HG02571 (cell line): ENCODE measurements at regions not wholly inside any gene's neighbourhood (a gene's known extent, or its start where the extent isn't known, plus 50 kb on each side); places are given as distances from the start of the nearest gene placed in this dataset.
"Not testable (repeated sequence)": the region's sequence is repeated elsewhere in the genome, so short reads cannot be mapped to it uniquely, and the experiment has no call there.

Source experiments
- ATAC-seq: cut with Tn5 transposase; IDR thresholded peaks from one replicate; pipeline ENCODE4 v1.9.1; 2021; ENCODE audit warnings: mild to moderate bottlenecking, moderate library complexity; ENCODE audit not compliant: unreplicated experiment

DNA sequence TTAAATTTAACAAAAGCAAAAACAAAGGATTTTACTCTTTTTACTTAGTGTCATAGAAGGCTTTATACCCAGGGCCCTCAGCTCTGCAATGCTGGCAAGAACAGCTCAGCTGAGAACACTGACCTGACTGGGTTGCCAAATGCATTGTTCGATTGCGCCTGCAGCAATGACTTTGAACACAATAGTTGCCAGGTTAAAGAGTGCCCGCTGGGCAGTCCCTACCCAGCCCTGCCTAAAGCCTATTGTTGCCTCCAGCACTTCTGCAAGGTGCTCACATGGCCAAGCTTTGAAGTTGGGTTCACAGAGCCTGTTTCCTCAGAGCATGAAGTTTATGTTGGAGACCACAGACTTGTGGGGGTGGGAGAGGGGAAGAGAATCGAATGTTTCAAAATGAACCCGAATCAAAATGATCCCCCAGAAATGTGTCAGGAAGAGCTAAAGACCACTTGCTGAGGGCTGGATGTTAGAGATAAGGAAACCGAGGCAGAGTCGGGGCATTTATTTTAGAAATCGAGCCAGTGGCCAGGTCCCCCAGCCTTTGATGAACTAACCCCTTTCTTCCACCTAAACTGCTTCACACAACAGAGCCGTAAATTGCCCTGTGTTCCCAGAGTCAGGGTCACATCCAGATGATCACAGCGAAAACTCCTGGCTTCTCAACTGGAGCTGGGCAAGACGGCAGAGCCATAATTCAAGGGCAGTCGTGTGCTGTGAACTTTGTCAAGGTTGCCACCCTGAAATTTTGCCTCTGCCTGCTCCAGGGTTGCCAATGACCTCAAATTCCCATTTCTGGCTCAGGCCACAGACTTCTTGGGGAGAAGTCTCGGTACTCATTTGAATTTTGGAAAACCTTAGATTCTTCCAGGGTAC is 55.0 kb downstream of the FOXA2 start:
- ATAC-seq, result no peak

DNA sequence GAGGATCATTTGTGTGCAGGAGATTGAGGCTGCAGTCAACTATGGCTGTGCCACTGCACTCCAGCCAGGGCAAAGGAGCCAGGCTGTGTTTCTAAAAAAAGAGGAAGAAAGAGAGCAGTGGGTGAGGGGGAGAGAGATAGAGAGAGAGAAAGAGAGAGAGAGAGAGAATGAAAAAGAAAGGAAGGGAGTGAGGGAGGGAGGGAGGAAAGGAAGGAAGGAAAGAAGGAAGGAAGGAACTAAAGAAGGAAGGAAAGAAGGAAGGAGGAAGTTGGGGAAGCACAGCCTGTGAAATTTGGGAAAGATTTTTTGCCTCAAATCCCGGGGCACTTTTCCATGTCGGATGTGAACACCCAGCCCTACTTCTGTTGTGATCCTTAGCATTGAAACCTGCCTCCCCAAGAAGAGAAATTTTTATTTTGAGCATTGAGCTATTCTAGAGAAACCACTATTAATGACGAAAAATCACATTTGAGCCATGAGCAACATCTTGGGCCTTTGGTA is 57.8 kb downstream of the FOXA2 start:
- ATAC-seq, result no peak

DNA sequence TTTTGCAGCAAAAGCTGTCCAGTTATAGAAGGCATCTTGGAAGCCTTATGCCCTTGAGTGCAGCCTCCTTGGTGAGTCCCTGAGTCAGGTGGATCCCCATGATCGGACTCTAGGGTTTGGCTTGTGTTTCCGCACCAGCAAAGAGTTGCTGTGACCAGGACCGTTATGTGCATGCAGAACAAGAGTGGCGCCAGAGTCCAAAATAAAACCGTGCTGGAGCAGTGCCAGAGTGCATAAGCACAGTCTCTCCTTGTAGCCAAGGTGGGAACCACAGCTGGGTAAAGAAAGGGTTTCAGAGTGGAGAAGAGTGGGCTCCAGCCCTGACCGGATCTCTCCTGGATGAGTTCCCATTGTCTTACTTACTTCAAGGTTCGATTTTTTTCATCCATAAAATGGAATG is 58.6 kb downstream of the FOXA2 start:
- no peak for ATAC-seq

DNA sequence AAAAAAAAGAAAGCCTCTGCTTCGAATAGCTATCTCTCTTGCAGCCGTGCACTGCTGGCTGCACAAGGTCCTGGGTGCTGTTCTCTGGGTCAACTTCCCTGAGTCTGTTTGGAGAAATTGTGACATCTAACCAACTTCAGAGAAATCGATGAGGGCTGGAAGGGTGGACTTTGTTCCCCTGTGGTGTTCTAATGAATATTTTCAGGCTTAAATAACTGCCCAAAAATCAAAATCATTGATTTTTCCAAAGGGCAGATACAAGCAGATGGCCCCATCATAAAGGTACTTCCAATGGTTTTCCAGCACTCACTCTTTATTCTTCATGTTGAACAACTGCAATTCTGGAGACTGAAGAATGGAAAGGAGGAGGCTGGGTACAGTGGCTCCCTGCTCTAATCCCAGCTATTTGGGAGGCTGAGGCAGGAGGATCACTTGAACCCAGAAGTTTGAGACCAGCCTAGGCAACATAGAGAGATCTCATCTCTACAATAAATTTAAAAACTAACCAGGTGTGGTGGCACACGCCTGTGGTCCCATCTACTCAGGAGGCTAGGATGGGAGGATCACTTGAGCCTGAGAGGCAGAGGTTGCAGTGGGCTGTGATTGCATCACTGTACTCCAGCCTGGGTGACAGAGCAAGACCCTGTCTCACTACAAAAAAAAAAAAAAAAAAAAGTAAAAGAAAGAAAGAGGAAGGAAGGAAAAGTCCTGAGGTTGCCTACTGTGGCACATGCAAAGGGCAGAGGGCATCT is 59.1 kb downstream of the FOXA2 start:
- ATAC-seq, result no peak

DNA sequence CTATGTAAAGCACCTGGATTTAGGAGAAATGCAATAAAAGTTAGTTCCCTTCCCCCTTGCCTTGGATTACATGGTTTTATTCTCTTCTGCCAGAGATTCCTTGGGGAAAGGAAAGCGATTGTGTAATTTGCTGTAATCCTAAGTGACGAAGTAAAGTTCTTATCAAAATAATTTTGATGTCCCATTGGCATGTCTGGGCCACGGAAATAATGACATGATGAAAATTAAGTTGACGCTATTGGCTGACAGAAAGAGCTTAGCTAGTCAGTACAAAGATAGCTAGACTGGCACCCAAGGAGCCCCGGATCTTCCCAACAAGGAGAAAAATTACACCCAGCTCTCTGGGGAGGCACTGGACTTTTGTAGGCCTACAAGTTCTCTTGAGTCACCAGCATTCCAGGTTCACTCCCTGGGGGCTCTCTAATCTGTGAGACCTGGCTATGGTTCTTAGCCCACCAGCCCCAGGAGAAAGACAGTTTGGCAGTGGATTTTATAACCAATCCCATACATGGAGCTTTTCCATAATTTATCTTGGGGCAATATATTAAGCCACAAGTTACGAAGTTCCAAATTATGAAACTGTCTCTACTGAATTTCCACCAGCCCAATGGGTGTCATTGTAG is 59.9 kb downstream of the FOXA2 start:
- no peak for ATAC-seq

DNA sequence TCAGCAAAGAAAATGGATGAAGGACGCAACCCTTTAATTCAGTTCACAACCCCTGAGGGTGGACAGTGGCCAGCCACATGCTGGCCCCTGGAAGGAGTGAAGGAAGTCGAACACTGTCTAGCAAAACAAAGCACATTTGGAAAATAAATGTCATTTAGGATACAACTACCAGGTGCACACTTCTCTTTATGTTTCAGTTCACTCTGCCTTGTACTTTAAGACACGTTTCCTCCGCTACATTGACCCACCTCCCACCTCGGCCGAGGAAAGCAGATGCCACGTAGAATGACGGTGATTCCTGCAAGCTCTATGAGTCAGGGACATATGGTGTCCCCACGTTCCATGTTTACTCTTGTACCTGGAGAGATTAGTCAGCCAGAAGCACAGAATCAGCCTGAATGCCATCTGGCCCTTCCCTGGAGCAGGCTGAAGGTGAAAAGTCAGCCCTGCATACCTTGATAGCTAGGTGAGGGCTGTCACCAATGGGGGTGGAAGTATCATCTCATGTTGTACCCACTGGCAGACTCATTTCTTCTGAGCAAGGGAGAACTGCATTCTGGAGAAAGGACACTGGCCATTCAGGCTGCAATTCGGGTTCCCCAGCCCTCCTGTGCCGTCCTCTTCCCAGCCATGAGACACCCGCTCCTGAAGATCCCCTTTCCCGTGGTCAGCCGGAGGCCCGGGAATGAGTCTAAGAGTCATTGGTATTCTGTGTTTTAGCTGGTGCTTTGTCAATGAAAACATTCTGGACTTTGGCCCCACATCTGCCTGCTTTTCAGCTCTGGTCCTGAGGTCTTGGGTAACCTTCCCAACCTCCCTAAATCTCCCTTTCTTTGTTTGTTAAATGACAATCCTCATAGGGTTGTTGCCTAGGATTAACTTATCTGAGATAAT is 60.6 kb downstream of the FOXA2 start:
- no peak for ATAC-seq

DNA sequence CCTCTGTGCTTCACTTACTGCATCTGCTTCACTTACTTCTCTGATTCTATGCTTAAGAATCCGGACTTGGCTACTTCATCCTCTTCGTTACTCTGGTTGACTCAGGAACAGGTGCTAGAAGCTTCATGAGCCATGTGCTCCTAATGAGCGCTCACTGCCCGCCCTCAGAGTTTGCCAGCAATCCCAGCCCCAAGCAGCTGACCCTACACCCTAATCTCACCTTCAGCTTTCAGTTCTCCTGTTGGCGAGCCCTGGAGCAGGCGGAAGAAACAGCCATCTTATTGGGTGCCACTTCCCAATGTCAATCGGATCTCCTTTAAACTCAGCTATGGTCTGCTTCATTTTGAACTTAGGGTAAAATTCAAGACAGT is 61.3 kb downstream of the FOXA2 start:
- no peak for ATAC-seq

DNA sequence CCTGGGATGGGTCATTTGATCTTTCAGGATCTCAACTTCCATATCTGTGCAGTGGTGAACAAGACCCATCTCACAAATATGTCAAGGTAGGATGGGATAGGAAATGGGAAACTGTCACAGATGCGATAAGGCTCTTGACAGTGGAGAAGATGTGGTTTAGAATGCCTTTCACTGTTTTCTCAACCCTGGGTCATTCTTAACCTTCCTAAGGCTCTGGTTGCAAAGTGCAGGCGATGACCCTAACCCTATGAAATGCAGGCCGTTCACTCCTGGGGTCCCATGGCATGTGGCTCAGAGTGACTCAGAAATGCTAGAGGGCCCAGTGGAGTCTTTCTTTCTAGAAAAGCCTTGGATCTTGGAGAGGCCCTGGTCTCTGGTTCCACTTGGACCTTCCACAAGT is 61.7 kb downstream of the FOXA2 start:
- no peak for ATAC-seq

DNA sequence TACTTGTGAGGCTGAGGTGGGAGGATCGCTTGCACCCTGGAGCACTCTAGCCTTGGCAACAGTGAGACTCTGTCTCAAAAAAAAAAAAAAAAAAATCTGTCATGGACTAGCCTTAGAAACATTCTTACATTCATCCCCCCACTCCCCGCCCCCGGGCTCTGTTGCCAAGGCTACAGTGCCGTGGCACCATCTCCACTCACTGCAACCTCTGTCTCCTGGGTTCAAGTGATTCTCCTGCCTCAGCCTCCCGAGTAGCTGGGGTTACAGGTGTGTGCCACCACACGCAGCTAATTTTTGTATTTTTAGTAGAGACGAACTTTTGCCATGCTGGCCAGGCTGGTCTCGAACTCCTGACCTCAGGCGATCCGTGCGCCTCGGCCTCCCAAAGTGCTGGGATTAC is 62.4 kb downstream of the FOXA2 start:
- not testable (repeated sequence) for ATAC-seq

DNA sequence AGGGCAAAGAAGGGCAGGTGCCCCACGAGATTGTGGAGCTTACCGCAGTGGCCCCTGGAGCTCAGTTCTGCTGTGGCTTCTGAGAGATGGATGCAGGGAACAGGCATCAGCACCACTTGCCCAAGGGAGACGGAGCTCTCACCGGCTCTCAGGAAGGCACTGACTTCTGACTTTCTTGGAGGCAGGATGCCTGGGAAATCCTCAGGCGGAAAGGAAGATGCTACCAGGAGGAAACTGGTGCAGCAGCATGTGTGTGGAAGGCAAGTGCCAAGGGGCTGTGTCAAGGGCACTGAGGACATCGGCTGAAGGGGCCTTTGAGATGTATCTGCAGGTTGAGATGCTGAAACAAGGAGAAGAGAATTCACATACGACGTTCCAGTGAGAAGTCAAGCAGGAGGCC is 64.0 kb downstream of the FOXA2 start:
- ATAC-seq, result no peak

DNA sequence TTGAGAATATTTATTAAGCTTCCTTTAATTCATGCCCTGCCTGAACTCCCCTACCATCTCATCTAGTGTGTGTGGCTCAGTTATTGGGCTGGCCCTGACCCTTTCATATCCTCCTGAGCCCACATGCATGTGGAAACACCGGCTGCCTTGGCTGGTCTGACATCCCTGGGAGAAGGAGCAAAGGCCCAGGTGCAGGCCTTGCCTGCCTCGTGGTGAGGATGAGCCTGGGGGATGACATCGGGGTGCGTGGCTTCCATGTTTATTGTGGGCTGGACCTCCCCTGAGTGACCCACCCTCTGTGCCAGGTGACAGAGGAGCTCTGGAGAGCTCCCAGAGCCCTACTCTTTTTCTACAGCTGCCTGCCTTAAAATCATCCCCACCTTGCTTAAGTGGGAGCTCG is 69.1 kb downstream of the FOXA2 start:
- ATAC-seq, result no peak

DNA sequence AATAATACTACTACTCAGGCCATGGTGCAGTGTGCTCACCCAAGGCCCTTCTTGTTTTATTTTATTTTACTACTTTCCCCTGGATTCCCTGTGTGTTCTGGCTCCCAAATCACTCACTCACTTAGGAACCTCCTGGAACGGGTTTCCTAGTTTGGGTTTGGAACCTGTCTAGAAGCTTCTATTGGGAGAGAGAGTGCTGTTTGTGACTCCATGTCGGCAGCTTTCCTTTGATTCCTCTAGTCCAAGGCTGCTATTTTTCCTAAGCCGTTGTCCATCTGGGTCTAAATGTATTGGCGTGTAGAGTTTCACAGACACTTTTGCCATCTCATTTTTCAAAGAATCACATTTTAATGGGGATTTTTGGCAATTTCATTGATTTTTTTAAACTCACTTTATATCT is 70.8 kb downstream of the FOXA2 start:
- no peak for ATAC-seq

DNA sequence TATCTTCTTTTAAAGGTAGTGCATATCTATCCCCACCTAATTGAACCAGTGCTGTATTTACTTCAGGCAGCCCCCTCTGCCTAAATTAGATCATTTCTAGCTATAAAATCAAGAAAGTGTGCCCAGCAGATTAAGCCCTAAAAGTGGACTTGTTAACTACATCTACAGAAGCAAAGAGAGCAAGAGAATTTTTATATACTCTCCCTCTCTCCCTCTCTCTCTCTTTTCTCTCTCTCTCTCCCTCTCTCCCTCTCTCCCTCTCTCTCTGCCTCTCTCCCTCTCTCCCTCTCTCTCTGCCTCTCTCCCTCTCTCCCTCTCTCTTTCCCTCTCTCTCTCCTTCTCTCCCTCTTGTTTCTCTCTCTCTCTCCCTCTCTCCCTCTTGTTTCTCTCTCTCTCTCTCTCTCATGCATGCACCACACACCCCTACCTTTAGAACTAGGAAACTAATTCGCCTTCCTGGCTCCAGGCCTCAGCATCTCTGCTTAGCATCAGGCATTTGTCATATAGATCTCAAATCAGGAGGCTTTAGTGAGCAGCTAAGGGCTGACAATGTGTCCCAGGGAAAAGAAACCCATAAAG is 71.4 kb downstream of the FOXA2 start:
- ATAC-seq, result no peak

DNA sequence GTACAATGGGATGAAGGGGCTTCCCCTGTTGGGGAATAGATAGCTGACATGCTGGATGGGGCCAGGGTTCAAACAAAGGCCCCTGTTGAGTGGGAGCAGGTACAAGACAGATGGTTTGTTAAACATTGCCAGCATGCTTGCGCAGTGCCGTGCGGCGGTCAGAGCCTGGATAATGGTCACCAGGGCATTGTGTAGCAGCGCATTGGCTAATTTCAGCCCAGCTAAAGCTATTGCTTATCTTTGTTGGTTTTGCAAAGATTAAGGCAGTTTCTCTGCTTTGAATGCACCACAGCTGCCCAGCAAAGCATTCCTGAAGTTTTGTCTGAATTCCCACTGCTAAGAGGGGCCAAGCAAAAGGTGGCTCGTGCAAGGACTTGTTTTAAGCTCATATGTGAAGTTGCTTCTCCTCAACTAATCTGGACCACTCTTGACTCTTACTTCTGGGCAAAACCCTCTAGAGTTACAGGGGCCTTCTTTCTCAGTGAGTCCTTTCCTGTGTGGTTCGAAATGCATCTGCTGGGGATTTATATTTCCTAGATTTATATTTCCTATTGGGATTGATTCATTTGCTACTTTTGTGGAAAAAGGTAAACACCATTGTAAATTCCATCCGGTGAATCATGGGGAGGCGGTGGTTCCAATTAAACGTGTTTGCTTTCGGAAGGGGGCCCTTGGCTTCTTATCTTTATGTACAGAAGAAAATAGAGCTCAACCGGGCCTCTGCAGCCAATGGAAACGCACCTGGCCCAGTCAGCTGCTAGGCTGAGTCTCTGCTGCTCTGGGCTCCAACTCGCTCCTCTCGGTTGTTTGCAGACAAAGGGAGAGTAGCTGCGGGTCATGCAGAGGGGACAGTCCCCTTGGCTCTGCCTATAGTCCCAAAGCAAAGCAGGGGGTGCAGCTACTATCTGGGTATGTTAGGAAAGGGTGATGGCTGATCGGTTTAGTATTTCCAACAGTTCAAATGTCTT is 72.1 kb downstream of the FOXA2 start:
- no peak for ATAC-seq

DNA sequence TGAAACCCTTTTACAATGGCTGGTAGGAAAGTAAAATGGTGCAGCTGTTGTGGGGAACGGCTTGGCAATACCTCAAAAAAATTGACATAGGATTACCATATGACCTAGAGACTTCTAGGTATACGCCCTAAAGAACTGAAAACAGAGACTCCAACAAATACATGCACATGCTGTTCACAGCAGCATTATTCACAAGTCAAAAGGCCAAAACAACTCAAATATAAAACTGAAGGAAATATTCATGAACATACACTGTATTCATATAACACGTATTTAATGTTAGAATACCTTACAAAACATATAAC is 74.6 kb downstream of the FOXA2 start:
- ATAC-seq, result no peak

DNA sequence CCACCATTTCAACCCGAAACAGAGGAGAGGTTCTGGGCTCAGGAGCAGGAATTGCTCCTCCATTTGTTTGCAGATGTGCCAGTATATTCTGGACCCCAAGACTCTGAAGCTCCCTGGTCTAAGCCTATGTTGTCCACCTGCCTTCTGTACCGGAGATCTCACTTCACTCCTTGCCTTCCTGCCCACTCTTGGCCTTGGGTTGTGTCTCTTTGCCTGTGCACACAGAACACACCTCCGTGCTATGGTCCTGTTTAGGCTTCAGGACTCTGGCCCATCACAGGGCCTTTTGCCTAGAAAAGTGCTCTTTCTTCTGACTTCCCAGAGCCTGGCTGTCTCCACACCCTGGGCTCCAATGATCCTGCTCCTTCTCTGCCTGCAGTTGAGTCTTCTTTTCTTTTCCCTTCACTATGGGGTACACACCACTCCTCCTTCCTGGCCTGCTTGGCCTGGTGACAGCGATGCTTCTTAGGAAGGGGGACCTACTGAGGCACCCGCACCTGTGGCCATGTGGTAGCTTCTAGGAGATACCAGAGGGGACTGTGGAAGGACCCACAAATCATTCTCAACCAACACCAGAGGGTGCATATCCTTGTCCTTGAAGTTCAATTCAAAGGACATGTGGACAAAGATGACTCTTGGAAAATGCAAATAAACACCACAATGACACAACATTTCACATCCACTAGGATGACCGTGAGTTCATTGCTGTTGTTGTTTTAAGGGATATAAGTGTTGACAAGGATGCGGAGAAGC is 75.1 kb downstream of the FOXA2 start:
- no peak for ATAC-seq

DNA sequence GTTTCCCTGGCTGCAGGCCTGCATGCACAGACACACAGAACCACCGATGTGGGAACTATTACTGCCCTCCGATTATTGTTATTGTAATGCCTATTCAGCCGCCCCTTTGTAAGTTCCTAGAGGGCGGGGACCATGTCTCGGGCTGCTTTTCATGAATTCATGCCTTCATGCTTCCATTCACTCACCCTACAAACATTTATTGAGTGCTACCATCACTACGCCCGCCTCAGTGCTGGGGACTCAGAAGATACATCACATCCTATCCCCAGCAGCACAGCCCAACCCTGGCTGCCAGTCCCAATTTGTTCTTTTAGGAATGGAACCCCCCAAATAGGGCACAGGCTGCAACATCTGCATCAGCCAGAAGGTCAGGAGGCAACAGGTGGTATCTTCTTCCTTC is 75.9 kb downstream of the FOXA2 start:
- no peak for ATAC-seq

DNA sequence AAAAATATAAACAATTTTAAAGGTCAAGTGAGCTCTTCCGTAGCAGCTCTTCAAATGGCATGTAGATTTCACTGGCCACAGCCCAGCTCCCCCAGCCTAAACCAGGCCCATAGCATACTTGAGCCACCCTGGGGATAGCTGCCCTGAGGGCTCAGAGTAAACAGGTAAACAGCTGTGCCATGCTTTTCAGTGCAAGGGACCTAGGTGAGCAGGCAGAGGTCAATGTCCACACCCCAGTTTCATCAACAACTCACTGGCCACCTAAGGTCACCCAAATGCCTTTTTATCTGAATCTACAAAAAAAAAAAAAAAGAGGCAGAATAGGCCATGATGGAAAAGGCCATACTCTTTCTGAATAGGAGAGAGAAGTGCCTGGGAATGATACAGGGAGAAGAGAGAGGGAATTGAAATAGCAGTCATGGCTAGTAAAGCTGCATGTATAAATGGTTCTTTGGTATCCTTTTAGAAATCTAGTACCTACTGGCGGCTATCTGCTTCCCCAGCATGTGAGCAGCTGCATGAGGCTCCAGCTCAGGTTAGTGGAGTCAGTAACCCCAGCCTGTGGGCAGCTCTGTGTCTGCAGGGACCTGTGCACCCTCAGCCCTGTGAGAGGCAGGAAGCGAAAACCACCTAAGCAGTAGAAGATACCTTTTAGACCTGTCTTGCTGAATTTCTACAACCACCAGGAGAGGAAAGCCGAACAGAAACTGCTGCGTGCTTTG is 77.0 kb downstream of the FOXA2 start:
- no peak for ATAC-seq
